ENCODE measurements at regions not wholly inside any gene's neighbourhood (a gene's known extent, or its start where the extent isn't known, plus 50 kb on each side); places are given as distances from the start of the nearest gene placed in this dataset.
A peak's percentile ranks its signal among the peaks of the same experiment; 100 is the strongest.

DNA sequence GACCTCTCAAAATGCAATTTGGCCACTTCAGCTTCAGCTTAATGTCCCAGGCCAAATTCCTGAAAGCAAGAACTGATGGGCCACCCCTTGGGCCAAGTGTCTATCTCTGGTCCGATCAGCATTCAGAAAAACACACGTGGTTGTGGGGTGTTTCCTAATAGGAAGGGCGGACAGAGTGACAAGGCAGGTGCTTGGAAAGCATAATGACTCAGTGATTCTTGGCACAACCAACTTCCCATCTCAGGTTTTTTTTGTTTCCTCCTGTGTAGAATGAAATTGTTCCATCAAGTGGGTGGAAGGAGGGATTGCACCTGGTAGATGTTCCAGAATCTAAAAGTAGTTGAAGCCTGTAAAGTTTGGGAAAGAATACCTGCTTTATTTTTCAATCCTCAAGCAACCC, 155.6 kb downstream of the HS3ST2 start:
- no peaks in the 10 kb centered on the region for H3K4me1 ChIP-seq (ENCODE audit: insufficient read depth, low read length)
- TF ChIP-seq, protein P1, sequence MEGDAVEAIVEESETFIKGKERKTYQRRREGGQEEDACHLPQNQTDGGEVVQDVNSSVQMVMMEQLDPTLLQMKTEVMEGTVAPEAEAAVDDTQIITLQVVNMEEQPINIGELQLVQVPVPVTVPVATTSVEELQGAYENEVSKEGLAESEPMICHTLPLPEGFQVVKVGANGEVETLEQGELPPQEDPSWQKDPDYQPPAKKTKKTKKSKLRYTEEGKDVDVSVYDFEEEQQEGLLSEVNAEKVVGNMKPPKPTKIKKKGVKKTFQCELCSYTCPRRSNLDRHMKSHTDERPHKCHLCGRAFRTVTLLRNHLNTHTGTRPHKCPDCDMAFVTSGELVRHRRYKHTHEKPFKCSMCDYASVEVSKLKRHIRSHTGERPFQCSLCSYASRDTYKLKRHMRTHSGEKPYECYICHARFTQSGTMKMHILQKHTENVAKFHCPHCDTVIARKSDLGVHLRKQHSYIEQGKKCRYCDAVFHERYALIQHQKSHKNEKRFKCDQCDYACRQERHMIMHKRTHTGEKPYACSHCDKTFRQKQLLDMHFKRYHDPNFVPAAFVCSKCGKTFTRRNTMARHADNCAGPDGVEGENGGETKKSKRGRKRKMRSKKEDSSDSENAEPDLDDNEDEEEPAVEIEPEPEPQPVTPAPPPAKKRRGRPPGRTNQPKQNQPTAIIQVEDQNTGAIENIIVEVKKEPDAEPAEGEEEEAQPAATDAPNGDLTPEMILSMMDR (IDR thresholded peaks at IDR 0.05; ENCODE audit: extremely low read depth, low read depth, low read length): no peak
- H3K36me3 ChIP-seq (ENCODE audit: insufficient read depth, low read length): no peaks in the 10 kb centered on the region

DNA sequence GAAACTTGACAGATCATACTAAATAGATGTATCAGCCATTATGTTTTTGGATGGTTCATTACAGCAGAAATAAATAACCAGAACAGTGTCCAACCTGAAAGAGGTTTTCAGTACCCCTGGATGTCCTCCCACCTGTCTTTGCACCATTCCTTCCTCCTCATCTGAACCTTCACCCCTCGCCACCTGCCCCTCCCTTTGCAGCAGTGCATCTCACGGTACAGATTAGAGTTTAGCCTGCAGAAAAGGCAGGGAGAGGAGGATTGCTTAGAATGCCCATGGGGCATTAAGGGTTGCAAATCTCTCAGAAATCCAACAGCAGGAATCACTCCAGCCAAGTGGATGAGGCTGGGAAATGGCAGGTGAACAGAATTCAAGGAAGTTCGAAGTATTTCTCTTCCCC, 155.0 kb downstream of the HS3ST2 start:
- Histone ChIP-seq H3K27ac (ENCODE audit: low read depth, low read length) (no peak overlapping the region), H3K4me1 (ENCODE audit: insufficient read depth, low read length) (no peaks in the 10 kb centered on the region), H3K4me2 (ENCODE audit: insufficient read depth, low read length) (no peak overlapping the region), H3K9me3 (ENCODE audit: low read depth, low read length) (no peaks in the 10 kb centered on the region), H3K4me3 (ENCODE audit: insufficient read depth, low read length) (no peak overlapping the region), H3K79me2 (ENCODE audit: insufficient read depth, low read length) (no peaks in the 10 kb centered on the region), H3K27me3 (ENCODE audit: insufficient read depth, low read length) (no peaks in the 10 kb centered on the region), H3K36me3 (ENCODE audit: insufficient read depth, low read length) (no peaks in the 10 kb centered on the region), H2AFZ (ENCODE audit: low read length) (no peak overlapping the region), H4K20me1 (ENCODE audit: insufficient read depth, low read length) (no peaks in the 10 kb centered on the region)
- DNase-seq (ENCODE audit: insufficient read length, low spot score, missing footprints): no peak
- TF ChIP-seq, protein P1 (IDR thresholded peaks at IDR 0.05; ENCODE audit: extremely low read depth, low read depth, low read length): no peak

More for the DNA sequence above, 155.6 kb downstream of the HS3ST2 start:
- no peak overlapping the region for H3K4me2 ChIP-seq (ENCODE audit: insufficient read depth, low read length)
- no peak overlapping the region for H2AFZ ChIP-seq (ENCODE audit: low read length)
- no peaks in the 10 kb centered on the region for H4K20me1 ChIP-seq (ENCODE audit: insufficient read depth, low read length)
- H3K4me3 ChIP-seq (ENCODE audit: insufficient read depth, low read length): no peak overlapping the region
- DNase-seq (ENCODE audit: insufficient read length, low spot score, missing footprints): peak; percentile 23
- H3K27ac ChIP-seq (ENCODE audit: low read depth, low read length): no peak overlapping the region
- no peaks in the 10 kb centered on the region for H3K79me2 ChIP-seq (ENCODE audit: insufficient read depth, low read length)
- H3K27me3 ChIP-seq (ENCODE audit: insufficient read depth, low read length): no peaks in the 10 kb centered on the region
- H3K9me3 ChIP-seq (ENCODE audit: low read depth, low read length): no peaks in the 10 kb centered on the region

DNA sequence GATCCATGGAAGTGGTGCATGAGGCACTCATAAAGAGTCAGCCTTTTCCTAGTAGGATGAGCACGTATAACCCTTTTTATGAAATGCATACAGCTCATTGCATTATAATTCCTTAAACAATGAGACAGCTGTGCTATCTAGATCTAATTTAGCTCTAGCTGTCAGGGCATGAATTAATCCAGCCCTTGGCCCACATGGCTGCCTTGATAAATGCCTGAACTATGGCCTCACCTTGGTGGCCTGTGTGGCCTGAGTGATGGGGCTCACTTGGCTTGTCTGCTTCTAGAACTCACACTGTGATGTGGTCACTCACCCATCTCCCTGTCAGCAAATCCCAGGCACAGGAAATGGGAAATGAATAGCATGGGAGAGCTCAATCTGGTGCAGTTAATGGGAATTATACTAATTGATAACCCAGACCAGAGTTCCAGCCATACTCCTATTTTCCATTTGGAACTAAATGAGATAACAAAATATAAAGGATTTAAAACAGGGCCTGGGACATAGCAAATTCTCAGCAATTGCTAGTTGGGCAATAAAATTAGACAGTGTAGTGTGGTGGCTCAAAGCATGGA, 153.6 kb downstream of the HS3ST2 start:
- no peaks in the 10 kb centered on the region for H4K20me1 ChIP-seq (ENCODE audit: insufficient read depth, low read length)

More for the DNA sequence above, 153.6 kb downstream of the HS3ST2 start:
- Histone ChIP-seq H3K4me2 (ENCODE audit: insufficient read depth, low read length) (no peak overlapping the region), H3K27me3 (ENCODE audit: insufficient read depth, low read length) (no peaks in the 10 kb centered on the region), H3K36me3 (ENCODE audit: insufficient read depth, low read length) (no peaks in the 10 kb centered on the region), H3K4me3 (ENCODE audit: insufficient read depth, low read length) (no peak overlapping the region), H2AFZ (ENCODE audit: low read length) (no peak overlapping the region), H3K79me2 (ENCODE audit: insufficient read depth, low read length) (no peaks in the 10 kb centered on the region), H3K4me1 (ENCODE audit: insufficient read depth, low read length) (no peaks in the 10 kb centered on the region), H3K27ac (ENCODE audit: low read depth, low read length) (no peak overlapping the region), H3K9me3 (ENCODE audit: low read depth, low read length) (no peaks in the 10 kb centered on the region)
- TF ChIP-seq, protein P1 (IDR thresholded peaks at IDR 0.05; ENCODE audit: extremely low read depth, low read depth, low read length): no peak
- DNase-seq (ENCODE audit: insufficient read length, low spot score, missing footprints): no peak
